ENCODE measurements at regions not wholly inside any gene's neighbourhood (a gene's known extent, or its start where the extent isn't known, plus 50 kb on each side); places are given as distances from the start of the nearest gene placed in this dataset.

DNA sequence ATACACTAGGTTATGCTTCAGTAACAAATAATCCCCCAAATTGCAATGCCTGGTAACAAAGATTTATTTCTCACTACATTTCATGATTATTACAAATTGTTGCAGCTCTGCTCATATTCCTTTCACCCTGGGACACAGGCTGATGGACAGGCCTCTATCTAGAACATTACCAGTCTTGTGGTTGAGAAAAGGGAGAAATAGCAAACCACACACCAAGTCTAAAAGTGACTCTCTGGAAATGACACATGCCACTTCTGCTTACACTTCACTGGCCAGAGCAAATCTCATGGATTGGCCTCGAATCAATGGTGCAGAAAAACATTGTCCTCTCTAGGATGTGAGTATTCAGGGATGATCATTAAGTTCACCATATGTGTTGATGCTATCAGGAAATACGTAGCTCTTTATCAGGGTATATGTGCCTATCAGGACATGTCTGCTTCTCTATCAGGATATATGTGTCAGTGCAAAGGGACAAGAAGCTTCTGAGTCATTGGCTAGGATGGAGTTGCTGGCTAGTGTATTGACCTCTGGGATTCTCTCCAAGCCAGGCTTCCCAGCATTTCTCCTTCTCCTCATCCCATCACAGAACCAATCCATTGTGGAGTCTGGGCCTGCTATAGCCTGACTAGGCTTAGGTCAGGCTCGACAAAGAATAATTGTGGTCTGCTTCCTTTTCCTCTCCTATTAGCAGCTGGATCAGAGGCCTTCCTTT, 91.1 kb upstream of the CEP78 start:
- Histone ChIP-seq H3K23ac (ENCODE audit: insufficient read length, low read depth, low read length) (no peak overlapping the region), H3K4ac (ENCODE audit: low read depth, low read length) (no peak overlapping the region), H4K91ac (ENCODE audit: insufficient read length, low read depth, low read length) (no peak overlapping the region), H2BK15ac (ENCODE audit: low read depth, low read length) (no peak overlapping the region), H3T11ph (ENCODE audit: low read length) (no peak overlapping the region), H3K23me2 (ENCODE audit: insufficient read length, low read depth, low read length, poor library complexity, severe bottlenecking) (no peaks in the 10 kb centered on the region), H3K4me2 (ENCODE audit: insufficient read depth, insufficient read length, low read length) (no peak overlapping the region), H2AFZ (ENCODE audit: low read length) (no peak overlapping the region), H2BK12ac (ENCODE audit: insufficient read length, low read depth, low read length) (no peak overlapping the region), H3K27me3 (ENCODE audit: insufficient read depth, low read length) (no peaks in the 10 kb centered on the region), H3K18ac (ENCODE audit: insufficient read length, low read depth, low read length) (no peak overlapping the region), H3K14ac (ENCODE audit: insufficient read depth, low read length) (no peak overlapping the region), H3K4me1 (ENCODE audit: insufficient read depth, low read length) (no peaks in the 10 kb centered on the region), H3K79me1 (ENCODE audit: insufficient read depth, low read depth, low read length, poor library complexity, severe bottlenecking) (no peaks in the 10 kb centered on the region), H4K8ac (replicated peaks; ENCODE audit: insufficient read length, low read depth, low read length) (no peak overlapping the region), H2BK120ac (ENCODE audit: low read depth, low read length, poor library complexity, severe bottlenecking) (no peak overlapping the region), H3K27ac (ENCODE audit: insufficient read length, low read depth, low read length) (no peak overlapping the region), H2BK20ac (ENCODE audit: low read depth, low read length, poor library complexity, severe bottlenecking) (no peak overlapping the region), H4K20me1 (ENCODE audit: control insufficient read depth, insufficient read depth, insufficient read length) (no peaks in the 10 kb centered on the region), H3K56ac (ENCODE audit: insufficient read length, low read depth, low read length) (no peak overlapping the region), H3K9ac (ENCODE audit: extremely low read depth, insufficient read length, low read length) (no peak overlapping the region), H3K79me2 (ENCODE audit: insufficient read depth, low read length) (no peaks in the 10 kb centered on the region), H4K5ac (ENCODE audit: insufficient read length, low read depth, low read length) (no peak overlapping the region), H2AK5ac (ENCODE audit: insufficient read length, low read length) (no peak overlapping the region), H3K9me3 (ENCODE audit: control insufficient read depth, low read depth, low read length) (no peaks in the 10 kb centered on the region), H2BK5ac (ENCODE audit: insufficient read length, low read length) (no peak overlapping the region)
- WGBS (ENCODE audit: extremely low coverage, insufficient read length, low lambda C conversion rate), result no CpG with 5 or more reads among the region's 3 CpGs
- Mint-ChIP-seq H3K4me1 (0 out of 4 replicates have a peak, but pooled peaks cover 0 to 2% of the 10 kb centered on the region in 2 experiments), H3K36me3 (ENCODE audit: insufficient read depth in 1 of 3, low read depth in 3 of 3) (peaks cover 10 to 15% (median 11%) of the 10 kb centered on the region in 3 experiments; a peak in 6 of 7 replicates), H3K27ac (no peak overlapping the region), H3K4me3 (no peak overlapping the region), H3K9me3 (peaks cover 18 to 20% of the 10 kb centered on the region in 2 experiments), H3K27me3 (ENCODE audit: low read depth) (no peaks in the 10 kb centered on the region; the same call in 1 of the 2 replicates)
- DNase-seq, result no peak
- TF ChIP-seq, protein P1, sequence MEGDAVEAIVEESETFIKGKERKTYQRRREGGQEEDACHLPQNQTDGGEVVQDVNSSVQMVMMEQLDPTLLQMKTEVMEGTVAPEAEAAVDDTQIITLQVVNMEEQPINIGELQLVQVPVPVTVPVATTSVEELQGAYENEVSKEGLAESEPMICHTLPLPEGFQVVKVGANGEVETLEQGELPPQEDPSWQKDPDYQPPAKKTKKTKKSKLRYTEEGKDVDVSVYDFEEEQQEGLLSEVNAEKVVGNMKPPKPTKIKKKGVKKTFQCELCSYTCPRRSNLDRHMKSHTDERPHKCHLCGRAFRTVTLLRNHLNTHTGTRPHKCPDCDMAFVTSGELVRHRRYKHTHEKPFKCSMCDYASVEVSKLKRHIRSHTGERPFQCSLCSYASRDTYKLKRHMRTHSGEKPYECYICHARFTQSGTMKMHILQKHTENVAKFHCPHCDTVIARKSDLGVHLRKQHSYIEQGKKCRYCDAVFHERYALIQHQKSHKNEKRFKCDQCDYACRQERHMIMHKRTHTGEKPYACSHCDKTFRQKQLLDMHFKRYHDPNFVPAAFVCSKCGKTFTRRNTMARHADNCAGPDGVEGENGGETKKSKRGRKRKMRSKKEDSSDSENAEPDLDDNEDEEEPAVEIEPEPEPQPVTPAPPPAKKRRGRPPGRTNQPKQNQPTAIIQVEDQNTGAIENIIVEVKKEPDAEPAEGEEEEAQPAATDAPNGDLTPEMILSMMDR (conservative IDR thresholded peaks at IDR 0.05), result no peak

Measured in H9 (cell line).